NT2/D1 (cell line): ENCODE measurements at regions not wholly inside any gene's neighbourhood (a gene's known extent, or its start where the extent isn't known, plus 50 kb on each side); places are given as distances from the start of the nearest gene placed in this dataset.

Experiments used
- YY1 ChIP-seq: IDR thresholded peaks from 2 replicates; pipeline ENCODE4 v1.6.1; 2011; ENCODE audit not compliant: insufficient read length, insufficient read depth
- ZNF274 ChIP-seq: IDR thresholded peaks from 2 replicates; pipeline ENCODE4 v1.6.1; 2011; ENCODE audit warnings: mild to moderate bottlenecking, low read depth, low read length

- TF ChIP-seq ZNF274 = no peak
- no peak for TF ChIP-seq YY1
Observed at GRCh38 chr1:162990665-162991064, 78.5 kb upstream of the RGS4 start.
